H1 (cell line): ENCODE measurements at regions not wholly inside any gene's neighbourhood (a gene's known extent, or its start where the extent isn't known, plus 50 kb on each side); places are given as distances from the start of the nearest gene placed in this dataset.

ENCODE experiments used
- CTCF ChIA-PET: fragments of 300-600 bp; sonication (Branson Sonifier 250); formaldehyde crosslinking; loops from one replicate; lab custom pipeline; 2021; ENCODE audit not compliant: partially characterized antibody; lab: Charles Lee
- POLR2A ChIA-PET: fragments of 300-600 bp; sonication (Branson Sonifier 250); formaldehyde crosslinking; loops from one replicate; lab custom pipeline; 2021; ENCODE audit warnings: inconsistent platforms; ENCODE audit not compliant: partially characterized antibody; lab: Charles Lee
- DNase-seq, 2 experiments: peaks; one replicate each; pipeline versions ENCODE4 v3.0.0 to v3.0.0-alpha.2; 2010 to 2022; ENCODE audit warnings: low spot score in 2 of 2, low read depth in 1 of 2, mixed read lengths in 1 of 2
- FAIRE-seq: peaks from 2 replicates; lab custom pipeline; 2011; peaks lifted over from hg19 to GRCh38; lab: Jason Lieb, UNC
- H2AFZ ChIP-seq: 2 replicates; pipeline ENCODE4 v1.8.1; 2012; ENCODE audit warnings: low read length, inconsistent platforms
- H2AK5ac ChIP-seq: 2 replicates; pipeline ENCODE4 v1.6.1; 2013; ENCODE audit warnings: low read depth, low read length
- H2BK120ac ChIP-seq: replicated peaks from 2 replicates; pipeline ENCODE3; 2013; ENCODE audit warnings: low read depth, low read length, inconsistent platforms
- H2BK12ac ChIP-seq: 2 replicates; pipeline ENCODE4 v1.6.1; 2013; ENCODE audit warnings: low read depth, low read length
- H2BK15ac ChIP-seq: 2 replicates; pipeline ENCODE4 v1.6.1; 2013; ENCODE audit warnings: low read length
- H2BK20ac ChIP-seq: 2 replicates; pipeline ENCODE4 v1.6.1; 2013; ENCODE audit warnings: low read length
- H2BK5ac ChIP-seq: 2 replicates; pipeline ENCODE4 v1.6.1; 2013; ENCODE audit warnings: low read depth, low read length
- H3K14ac ChIP-seq: 2 replicates; pipeline ENCODE4 v1.6.1; 2013; ENCODE audit warnings: inconsistent platforms; ENCODE audit not compliant: insufficient read length
- H3K18ac ChIP-seq: 2 replicates; pipeline ENCODE4 v1.6.1; 2013; ENCODE audit warnings: low read length; ENCODE audit errors: extremely low read depth
- H3K23ac ChIP-seq: 2 replicates; pipeline ENCODE4 v1.6.1; 2013; ENCODE audit warnings: inconsistent platforms; ENCODE audit not compliant: insufficient read length
- H3K23me2 ChIP-seq: 2 replicates; pipeline ENCODE4 v1.6.1; 2013; ENCODE audit warnings: low read depth, low read length
- H3K27ac ChIP-seq: 2 replicates; pipeline ENCODE4 v1.6.1; 2011; ENCODE audit warnings: low read depth, low read length, inconsistent platforms
- H3K27me3 ChIP-seq, 4 experiments: replicated peaks in 1 of 4; 1 replicate in 1 of 4; 2 replicates in 3 of 4; pipeline versions ENCODE4 v1.6.1 to v1.8.1; 2011 to 2013; ENCODE audit warnings: low read length in 3 of 4, mild to moderate bottlenecking in 3 of 4, inconsistent platforms in 2 of 4, mixed read lengths in 2 of 4, moderate library complexity in 1 of 4; ENCODE audit not compliant: control insufficient read depth in 3 of 4, insufficient read depth in 3 of 4; ENCODE audit errors: extremely low read depth in 1 of 4
- H3K36me3 ChIP-seq, 4 experiments: 2 replicates each; pipeline versions ENCODE4 v1.6.1 to v1.8.1; 2011 to 2013; ENCODE audit warnings: mild to moderate bottlenecking in 4 of 4, low read length in 3 of 4, moderate library complexity in 2 of 4, control low read depth in 1 of 4, inconsistent platforms in 1 of 4; ENCODE audit not compliant: insufficient read depth in 4 of 4, control insufficient read depth in 2 of 4
- H3K4ac ChIP-seq: replicated peaks from 2 replicates; pipeline ENCODE3; 2013; ENCODE audit warnings: low read length, low read depth, mixed read lengths, inconsistent platforms; ENCODE audit not compliant: insufficient read length
- H3K4me1 ChIP-seq, 4 experiments: replicated peaks in 1 of 4; 1 replicate in 1 of 4; 2 replicates in 3 of 4; pipeline versions ENCODE4 v1.6.1 to v1.8.1; 2011 to 2013; ENCODE audit warnings: low read length in 3 of 4, inconsistent platforms in 2 of 4, mixed read lengths in 1 of 4; ENCODE audit not compliant: insufficient read depth in 4 of 4, control insufficient read depth in 3 of 4
- H3K4me2 ChIP-seq, 2 experiments: 2 replicates each; pipeline versions ENCODE4 v1.6.1 to v1.8.1; 2011 to 2013; ENCODE audit warnings: low read depth in 2 of 2, low read length in 2 of 2, control low read depth in 1 of 2, inconsistent platforms in 1 of 2, mild to moderate bottlenecking in 1 of 2; ENCODE audit not compliant: insufficient read depth in 1 of 2
- H3K4me3 ChIP-seq, 4 experiments: fragments of 200-600, 300-600 bp in 1 of 4; sonication (generic), shearing (Covaris generic), sonication (Bioruptor Twin) in 1 of 4; 2 replicates each; pipeline versions ENCODE4 v1.5.1 to v1.8.1; 2011 to 2016; ENCODE audit warnings: low read length in 4 of 4, low read depth in 3 of 4, control low read depth in 2 of 4, inconsistent platforms in 2 of 4, mild to moderate bottlenecking in 2 of 4, mixed read lengths in 1 of 4, moderate library complexity in 1 of 4; ENCODE audit not compliant: insufficient read depth in 2 of 4; ENCODE audit errors: extremely low read depth in 1 of 4
- H3K56ac ChIP-seq: replicated peaks from 2 replicates; pipeline ENCODE3; 2013; ENCODE audit warnings: low read depth, mild to moderate bottlenecking, mixed read lengths, low read length, inconsistent platforms; ENCODE audit not compliant: insufficient read length
- H3K79me1 ChIP-seq: 2 replicates; pipeline ENCODE4 v1.6.1; 2013; ENCODE audit warnings: low read depth, low read length, control low read depth
- H3K79me2 ChIP-seq, 2 experiments: 2 replicates each; pipeline versions ENCODE4 v1.6.1 to v1.8.1; 2012 to 2013; ENCODE audit warnings: low read length in 2 of 2, mild to moderate bottlenecking in 2 of 2, inconsistent platforms in 1 of 2; ENCODE audit not compliant: insufficient read depth in 2 of 2, control insufficient read depth in 1 of 2
- H3K9ac ChIP-seq, 4 experiments: replicated peaks in 1 of 4; 1 replicate in 1 of 4; 2 replicates in 3 of 4; pipeline versions ENCODE4 v1.6.1 to v1.8.1; 2011 to 2013; ENCODE audit warnings: low read depth in 3 of 4, low read length in 3 of 4, control low read depth in 2 of 4, mild to moderate bottlenecking in 2 of 4, moderate library complexity in 2 of 4, inconsistent platforms in 1 of 4; ENCODE audit errors: extremely low read depth in 1 of 4
- H3K9me3 ChIP-seq, 2 experiments: 2 replicates each; pipeline versions ENCODE4 v1.6.1 to v1.8.1; 2012 to 2013; ENCODE audit warnings: mild to moderate bottlenecking in 2 of 2, moderate library complexity in 2 of 2, control low read depth in 1 of 2, inconsistent platforms in 1 of 2, low read depth in 1 of 2, low read length in 1 of 2, mixed read lengths in 1 of 2; ENCODE audit not compliant: insufficient read depth in 2 of 2
- H4K20me1 ChIP-seq, 2 experiments: replicated peaks in 1 of 2; 2 replicates each; pipeline versions ENCODE3 to v1.8.1; 2011 to 2013; ENCODE audit warnings: inconsistent platforms in 2 of 2, low read length in 2 of 2, mild to moderate bottlenecking in 1 of 2; ENCODE audit not compliant: insufficient read depth in 2 of 2, control insufficient read depth in 1 of 2
- H4K5ac ChIP-seq: 2 replicates; pipeline ENCODE4 v1.6.1; 2013; ENCODE audit warnings: low read length, low read depth, mixed read lengths, inconsistent platforms; ENCODE audit not compliant: insufficient read length
- H4K8ac ChIP-seq: 2 replicates; pipeline ENCODE4 v1.8.0; 2013; ENCODE audit warnings: mild to moderate bottlenecking, moderate library complexity, low read length, inconsistent platforms; ENCODE audit not compliant: insufficient read depth; ENCODE audit errors: extremely low read depth
- H4K91ac ChIP-seq: replicated peaks from 2 replicates; pipeline ENCODE3; 2013; ENCODE audit warnings: low read length, mixed read lengths, inconsistent platforms; ENCODE audit not compliant: insufficient read length
- BACH1 ChIP-seq: IDR thresholded peaks from 2 replicates; pipeline ENCODE4 v1.6.1; 2012; ENCODE audit warnings: low read length, improper control_type of control experiment
- CBX5 ChIP-seq: fragments of 300-800, 300-1000 bp; sonication (generic); IDR thresholded peaks from 2 replicates; pipeline ENCODE4 v1.7.1; 2016; ENCODE audit warnings: antibody characterized with exemption, low read length, low read depth
- CBX8 ChIP-seq: fragments of 300-800, 300-1000 bp; sonication (generic); IDR thresholded peaks from 2 replicates; pipeline ENCODE4 v1.7.1; 2016; ENCODE audit warnings: low read depth, low read length, borderline replicate concordance
- CEBPB ChIP-seq: IDR thresholded peaks from 2 replicates; pipeline ENCODE4 v1.6.1; 2012; ENCODE audit warnings: low read depth, low read length
- CHD2 ChIP-seq: IDR thresholded peaks from 2 replicates; pipeline ENCODE4 v1.6.1; 2012; ENCODE audit warnings: low read length, improper control_type of control experiment
- GTF2F1 ChIP-seq: IDR thresholded peaks from 2 replicates; pipeline ENCODE4 v1.6.1; 2012; ENCODE audit warnings: low read depth, low read length, improper control_type of control experiment, borderline replicate concordance
- HDAC6 ChIP-seq: IDR thresholded peaks from one replicate; pipeline ENCODE4 v1.7.1; 2012; ENCODE audit warnings: low read depth, mild to moderate bottlenecking, inconsistent platforms, low read length, moderate library complexity
- RFX5 ChIP-seq: IDR thresholded peaks from 2 replicates; pipeline ENCODE4 v1.6.1; 2011; ENCODE audit warnings: low read depth, low read length, improper control_type of control experiment, borderline replicate concordance
- TF ChIP-seq, protein P1 (sequence below): IDR thresholded peaks from 2 replicates; pipeline ENCODE4 v1.6.1; 2011; ENCODE audit warnings: low read depth, mild to moderate bottlenecking, low read length; ENCODE audit not compliant: insufficient read depth

DNA sequence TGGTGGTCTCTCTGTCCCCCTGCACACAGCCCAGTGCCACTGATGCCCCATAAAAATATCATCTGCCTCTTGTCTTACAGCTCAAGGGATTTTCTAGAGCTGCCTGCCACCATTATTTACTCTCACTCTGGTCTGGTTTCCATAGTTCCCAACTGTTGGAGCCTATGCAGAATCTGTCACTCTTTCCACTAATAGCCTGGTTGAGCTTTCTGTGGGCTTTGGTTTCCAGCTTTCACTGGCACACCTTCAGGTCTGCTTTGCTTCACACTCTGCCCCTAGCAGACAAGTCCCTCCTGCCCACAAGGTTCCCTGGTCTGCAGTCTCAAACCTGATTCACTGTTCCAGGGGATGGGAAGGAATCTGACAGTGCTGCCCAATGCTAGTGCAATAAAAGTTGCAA is 103.0 kb upstream of the FTMT start:
- no peaks in the 10 kb centered on the region for H3K79me1 ChIP-seq
- no peak overlapping the region for H2BK5ac ChIP-seq
- no peak overlapping the region for H2BK12ac ChIP-seq
- no peaks in the 10 kb centered on the region for H3K27me3 ChIP-seq
- no peak overlapping the region for H4K8ac ChIP-seq
- no peak overlapping the region for H2BK20ac ChIP-seq
- no peaks in the 10 kb centered on the region for H3K79me2 ChIP-seq
- H3K56ac ChIP-seq = no peak overlapping the region
- no peak overlapping the region for H3K18ac ChIP-seq
- H3K14ac ChIP-seq = no peak overlapping the region
- H2BK120ac ChIP-seq = no peak overlapping the region
- no peak overlapping the region for H3K27ac ChIP-seq
- no peak overlapping the region for H2AFZ ChIP-seq
- DNase-seq (no peak), FAIRE-seq (no peak)
- H4K5ac ChIP-seq = no peak overlapping the region
- no peaks in the 10 kb centered on the region for H3K23me2 ChIP-seq
- no peak overlapping the region for H2AK5ac ChIP-seq
- no peaks in the 10 kb centered on the region for H3K4me1 ChIP-seq
- no peak overlapping the region for H3K23ac ChIP-seq
- ChIA-PET POLR2A (no interaction called here), CTCF (no interaction called here)
- no peak overlapping the region for H2BK15ac ChIP-seq
- H3K9me3 ChIP-seq = no peaks in the 10 kb centered on the region
- H3K4me3 ChIP-seq = no peak overlapping the region
- H4K20me1 ChIP-seq = no peaks in the 10 kb centered on the region
- H3K4ac ChIP-seq = no peak overlapping the region
- TF ChIP-seq, protein P1, sequence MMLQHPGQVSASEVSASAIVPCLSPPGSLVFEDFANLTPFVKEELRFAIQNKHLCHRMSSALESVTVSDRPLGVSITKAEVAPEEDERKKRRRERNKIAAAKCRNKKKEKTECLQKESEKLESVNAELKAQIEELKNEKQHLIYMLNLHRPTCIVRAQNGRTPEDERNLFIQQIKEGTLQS = no peak
- no peak for TF ChIP-seq BACH1
- TF ChIP-seq CHD2 = no peak
- TF ChIP-seq RFX5 = no peak
- no peak for TF ChIP-seq CBX5
- TF ChIP-seq CEBPB = no peak
- no peak for TF ChIP-seq HDAC6
- TF ChIP-seq GTF2F1 = no peak
- TF ChIP-seq CBX8 = no peak
- H3K36me3 ChIP-seq = no peaks in the 10 kb centered on the region
- H4K91ac ChIP-seq = no peak overlapping the region
- no peak overlapping the region for H3K4me2 ChIP-seq
- no peak overlapping the region for H3K9ac ChIP-seq
